ENCODE measurements at regions not wholly inside any gene's neighbourhood (a gene's known extent, or its start where the extent isn't known, plus 50 kb on each side); places are given as distances from the start of the nearest gene placed in this dataset.

DNA sequence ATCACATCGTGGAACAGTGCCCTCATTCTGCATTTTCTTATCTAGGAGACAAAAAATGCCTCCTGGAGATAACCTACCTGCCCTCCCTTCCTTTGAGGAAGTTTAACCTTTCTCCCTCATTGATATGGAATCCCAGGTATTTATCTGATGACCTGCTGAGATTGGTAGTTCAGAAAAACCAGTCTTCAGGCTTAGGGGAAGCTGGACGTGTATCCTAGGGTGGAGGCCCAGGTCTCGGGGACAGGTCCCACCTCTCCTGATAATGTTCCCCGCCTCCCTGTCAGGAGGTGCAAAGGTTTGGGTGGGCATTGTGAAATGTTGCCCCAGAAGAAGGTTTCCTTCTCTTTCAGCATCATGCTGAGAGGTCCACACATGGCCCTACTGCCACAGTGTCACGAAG is 186.9 kb upstream of the NAV2 start:
- H3K27me3 Mint-ChIP-seq (ENCODE audit: low read depth, poor library complexity), result peaks cover 31% of the 10 kb centered on the region
- DNase-seq, result no peak
- no peaks in the 10 kb centered on the region for H3K9me3 Mint-ChIP-seq
- TF ChIP-seq, protein P1, sequence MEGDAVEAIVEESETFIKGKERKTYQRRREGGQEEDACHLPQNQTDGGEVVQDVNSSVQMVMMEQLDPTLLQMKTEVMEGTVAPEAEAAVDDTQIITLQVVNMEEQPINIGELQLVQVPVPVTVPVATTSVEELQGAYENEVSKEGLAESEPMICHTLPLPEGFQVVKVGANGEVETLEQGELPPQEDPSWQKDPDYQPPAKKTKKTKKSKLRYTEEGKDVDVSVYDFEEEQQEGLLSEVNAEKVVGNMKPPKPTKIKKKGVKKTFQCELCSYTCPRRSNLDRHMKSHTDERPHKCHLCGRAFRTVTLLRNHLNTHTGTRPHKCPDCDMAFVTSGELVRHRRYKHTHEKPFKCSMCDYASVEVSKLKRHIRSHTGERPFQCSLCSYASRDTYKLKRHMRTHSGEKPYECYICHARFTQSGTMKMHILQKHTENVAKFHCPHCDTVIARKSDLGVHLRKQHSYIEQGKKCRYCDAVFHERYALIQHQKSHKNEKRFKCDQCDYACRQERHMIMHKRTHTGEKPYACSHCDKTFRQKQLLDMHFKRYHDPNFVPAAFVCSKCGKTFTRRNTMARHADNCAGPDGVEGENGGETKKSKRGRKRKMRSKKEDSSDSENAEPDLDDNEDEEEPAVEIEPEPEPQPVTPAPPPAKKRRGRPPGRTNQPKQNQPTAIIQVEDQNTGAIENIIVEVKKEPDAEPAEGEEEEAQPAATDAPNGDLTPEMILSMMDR (IDR thresholded peaks at IDR 0.05), result no peak
- no peaks in the 10 kb centered on the region for H3K36me3 Mint-ChIP-seq (ENCODE audit: low read depth)
- H3K4me1 Mint-ChIP-seq, result peaks cover 20% of the 10 kb centered on the region
- H3K4me3 Mint-ChIP-seq, result no peak overlapping the region
- no peak overlapping the region for H3K27ac Mint-ChIP-seq

DNA sequence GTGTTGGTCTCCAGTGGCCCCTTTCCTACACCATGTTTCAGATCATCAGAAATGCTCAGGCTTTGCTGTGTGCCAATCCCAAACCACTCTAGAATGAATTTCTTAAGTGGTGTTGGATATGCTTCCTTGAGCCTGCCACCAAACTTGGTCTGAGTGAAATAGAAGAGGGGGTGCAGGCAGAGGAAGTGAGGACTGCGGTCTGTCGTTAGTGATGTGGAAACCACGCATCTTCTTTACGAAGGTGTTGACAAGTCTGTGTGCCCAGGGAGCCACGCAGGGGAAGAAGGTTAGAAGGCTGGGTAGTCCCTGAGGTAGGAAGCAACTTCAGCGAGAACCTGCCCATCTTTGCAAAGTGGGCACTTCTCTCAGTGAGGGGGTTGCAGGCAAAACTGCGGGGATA is 187.4 kb upstream of the NAV2 start:
- TF ChIP-seq, protein P1 (IDR thresholded peaks at IDR 0.05), result no peak
- peaks cover 31% of the 10 kb centered on the region for H3K27me3 Mint-ChIP-seq (ENCODE audit: low read depth, poor library complexity)
- no peaks in the 10 kb centered on the region for H3K36me3 Mint-ChIP-seq (ENCODE audit: low read depth)

DNA sequence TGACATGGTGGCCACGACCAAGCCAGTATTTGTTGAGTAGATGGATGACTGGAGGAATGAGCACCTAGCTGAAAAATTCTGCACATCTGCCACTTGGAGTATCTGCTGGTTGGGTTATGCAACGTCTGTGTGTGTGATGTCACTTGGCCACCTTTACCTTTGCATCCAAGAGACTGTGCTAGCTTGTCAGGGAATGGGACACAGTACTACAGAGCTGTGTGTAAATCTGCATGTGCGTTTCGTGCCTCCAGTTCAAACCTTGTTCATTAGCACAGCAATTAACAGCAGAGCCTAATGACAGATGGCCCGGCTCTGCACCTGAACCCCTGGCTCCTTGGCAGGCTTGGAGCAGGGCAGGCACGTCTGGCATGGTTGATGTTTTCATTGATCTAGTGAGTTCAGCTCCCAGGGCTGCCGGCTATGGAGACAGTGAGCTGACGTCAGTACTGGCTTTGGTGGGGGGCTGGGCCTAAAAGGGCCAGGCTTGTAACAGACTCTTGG is 188.4 kb upstream of the NAV2 start:
- peaks cover 35% of the 10 kb centered on the region for H3K27me3 Mint-ChIP-seq (ENCODE audit: low read depth, poor library complexity)
- no peaks in the 10 kb centered on the region for H3K36me3 Mint-ChIP-seq (ENCODE audit: low read depth)
- H3K4me3 Mint-ChIP-seq, result no peak overlapping the region
- peaks cover 34% of the 10 kb centered on the region for H3K4me1 Mint-ChIP-seq
- H3K27ac Mint-ChIP-seq, result no peak overlapping the region
- TF ChIP-seq, protein P1 (IDR thresholded peaks at IDR 0.05), result no peak
- H3K9me3 Mint-ChIP-seq, result no peaks in the 10 kb centered on the region
- DNase-seq, result peak; percentile 19

More for the DNA sequence above, 187.4 kb upstream of the NAV2 start:
- Mint-ChIP-seq H3K4me3 (no peak overlapping the region), H3K4me1 (peaks cover 23% of the 10 kb centered on the region), H3K27ac (no peak overlapping the region), H3K9me3 (no peaks in the 10 kb centered on the region)
- no peak for DNase-seq

DNA sequence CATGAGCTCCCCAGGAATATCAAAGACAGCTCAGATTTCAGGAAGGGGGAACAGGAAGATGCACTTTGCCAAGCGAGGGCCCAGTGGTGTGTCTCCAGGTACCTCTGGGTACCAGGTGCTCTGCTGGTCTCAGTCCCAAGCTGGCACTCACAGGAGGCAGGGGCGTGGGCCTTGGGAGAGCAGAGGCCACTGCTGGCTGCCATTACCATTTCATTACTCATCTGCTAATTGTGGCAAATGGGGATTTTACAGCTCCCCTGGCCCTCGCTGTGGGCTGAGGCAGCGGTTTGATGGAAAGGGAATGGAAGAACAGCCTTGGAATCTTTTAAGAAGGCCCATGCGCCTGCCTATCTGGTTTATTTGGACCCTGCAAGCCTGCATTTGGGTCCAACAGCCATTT is 192.0 kb upstream of the NAV2 start:
- no peak overlapping the region for H3K27ac Mint-ChIP-seq
- no peaks in the 10 kb centered on the region for H3K9me3 Mint-ChIP-seq
- H3K27me3 Mint-ChIP-seq (ENCODE audit: low read depth, poor library complexity), result peaks cover 41% of the 10 kb centered on the region
- H3K4me3 Mint-ChIP-seq, result no peak overlapping the region
- H3K36me3 Mint-ChIP-seq (ENCODE audit: low read depth), result no peaks in the 10 kb centered on the region
- TF ChIP-seq, protein P1 (IDR thresholded peaks at IDR 0.05), result no peak
- peaks cover 40% of the 10 kb centered on the region for H3K4me1 Mint-ChIP-seq
- no peak for DNase-seq

DNA sequence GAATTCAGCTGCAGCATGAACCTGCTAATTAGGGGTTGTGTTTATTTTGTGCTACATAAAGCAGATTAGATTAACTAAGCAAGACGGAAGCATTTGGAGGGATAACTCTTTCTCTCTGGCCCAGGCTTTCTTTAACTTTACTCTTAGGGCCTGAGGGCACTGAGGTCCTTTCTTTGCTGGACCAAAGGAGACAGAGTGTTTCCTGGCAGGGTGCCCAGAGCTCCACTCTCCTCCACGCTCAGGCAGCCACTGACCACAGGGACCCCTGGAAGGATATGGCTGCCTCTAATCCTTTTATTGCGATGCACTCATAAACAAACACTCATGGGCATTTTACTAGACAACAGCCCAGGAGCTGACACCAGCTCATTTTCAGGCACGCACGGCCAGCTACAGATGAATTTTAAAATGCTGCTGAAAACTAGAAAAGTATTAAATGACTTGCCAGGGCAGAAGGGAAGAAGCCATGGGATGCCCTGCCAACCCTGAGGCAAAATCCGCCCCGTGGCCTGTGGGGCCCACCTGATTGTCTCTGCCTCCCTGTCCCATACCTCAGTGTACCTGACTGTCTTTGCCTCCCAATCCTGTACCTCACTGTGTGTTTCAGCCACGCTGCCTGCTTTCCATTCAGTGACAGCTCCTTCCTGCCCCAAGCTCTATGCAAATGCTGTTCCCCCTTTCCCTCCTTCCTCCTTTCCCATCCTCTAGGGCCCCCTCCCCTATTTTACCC is 192.6 kb upstream of the NAV2 start:
- H3K27ac Mint-ChIP-seq, result no peak overlapping the region
- peak; percentile 15 for DNase-seq
- no peak overlapping the region for H3K4me3 Mint-ChIP-seq
- TF ChIP-seq, protein P1 (IDR thresholded peaks at IDR 0.05), result no peak
- peaks cover 40% of the 10 kb centered on the region for H3K27me3 Mint-ChIP-seq (ENCODE audit: low read depth, poor library complexity)
- H3K4me1 Mint-ChIP-seq, result peaks cover 36% of the 10 kb centered on the region
- no peaks in the 10 kb centered on the region for H3K9me3 Mint-ChIP-seq
- H3K36me3 Mint-ChIP-seq (ENCODE audit: low read depth), result no peaks in the 10 kb centered on the region

DNA sequence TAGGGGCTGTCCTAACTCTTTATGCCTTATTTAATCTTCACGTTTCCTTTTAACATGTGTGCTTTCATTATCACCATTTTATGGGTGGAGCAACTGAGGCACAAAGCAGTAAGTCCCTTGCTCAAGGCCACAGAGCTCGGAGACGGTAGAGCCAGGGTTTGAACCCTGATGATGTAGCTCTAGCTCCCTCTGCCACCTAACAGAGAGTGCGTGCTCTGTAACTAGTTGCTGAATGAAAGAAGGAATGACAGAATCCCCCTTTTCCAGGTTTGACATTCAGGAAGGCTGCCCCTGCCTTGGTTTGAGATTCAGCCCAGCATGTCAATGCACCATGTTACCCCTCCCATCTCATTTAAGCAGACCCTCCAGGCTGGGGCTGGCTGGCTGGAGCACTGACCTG is 193.3 kb upstream of the NAV2 start:
- Mint-ChIP-seq H3K4me3 (no peak overlapping the region), H3K27ac (no peak overlapping the region), H3K9me3 (no peaks in the 10 kb centered on the region), H3K36me3 (ENCODE audit: low read depth) (no peaks in the 10 kb centered on the region), H3K4me1 (peaks cover 29% of the 10 kb centered on the region), H3K27me3 (ENCODE audit: low read depth, poor library complexity) (peaks cover 44% of the 10 kb centered on the region)
- DNase-seq, result no peak
- TF ChIP-seq, protein P1 (IDR thresholded peaks at IDR 0.05), result no peak

Data from nephron progenitor cell (in vitro differentiated cells).